GM18867 (cell line): ENCODE measurements at regions not wholly inside any gene's neighbourhood (a gene's known extent, or its start where the extent isn't known, plus 50 kb on each side); places are given as distances from the start of the nearest gene placed in this dataset.

Source experiments
- ATAC-seq: cut with Tn5 transposase; IDR thresholded peaks from one replicate; pipeline ENCODE4 v1.9.1; 2021; ENCODE audit warnings: mild to moderate bottlenecking, moderate library complexity; ENCODE audit not compliant: unreplicated experiment

GRCh38 chr5:125401724-125402622, 655.5 kb upstream of the ZNF608 start:
- ATAC-seq, result no peak

- no peak for ATAC-seq
Observed at GRCh38 chr5:125402787-125403186, 656.3 kb upstream of the ZNF608 start.

GRCh38 chr5:125404056-125404455, 657.6 kb upstream of the ZNF608 start:
- ATAC-seq, result no peak

- peak; percentile 44 for ATAC-seq
Observed at GRCh38 chr5:125408448-125409233, 662.2 kb upstream of the ZNF608 start.

- no peak for ATAC-seq
Observed at GRCh38 chr5:125409234-125409860, 662.9 kb upstream of the ZNF608 start.

- ATAC-seq, result no peak
Observed at GRCh38 chr5:125409861-125410536, 663.6 kb upstream of the ZNF608 start.

GRCh38 chr5:125410537-125411070, 664.2 kb upstream of the ZNF608 start:
- no peak for ATAC-seq

GRCh38 chr5:125411071-125411743, 664.8 kb upstream of the ZNF608 start:
- ATAC-seq, result peak; percentile 66

GRCh38 chr5:125411744-125412560, 665.5 kb upstream of the ZNF608 start:
- peak; percentile 55 for ATAC-seq

- ATAC-seq, result peak; percentile 30
Observed at GRCh38 chr5:125412561-125413495, 666.4 kb upstream of the ZNF608 start.

- ATAC-seq, result no peak
Observed at GRCh38 chr5:125413496-125414274, 667.2 kb upstream of the ZNF608 start.

GRCh38 chr5:125415126-125415525, 668.7 kb upstream of the ZNF608 start:
- ATAC-seq, result no peak

- ATAC-seq, result no peak
Observed at GRCh38 chr5:125416055-125416454, 669.6 kb upstream of the ZNF608 start.

- ATAC-seq, result no peak
Observed at GRCh38 chr5:125421006-125421405, 674.6 kb upstream of the ZNF608 start.

GRCh38 chr5:125422342-125422741, 675.9 kb upstream of the ZNF608 start:
- no peak for ATAC-seq

- ATAC-seq, result no peak
Observed at GRCh38 chr5:125424402-125425141, 678.1 kb upstream of the ZNF608 start.

GRCh38 chr5:125429498-125429897, 683.1 kb upstream of the ZNF608 start:
- no peak for ATAC-seq
